ENCODE measurements at regions not wholly inside any gene's neighbourhood (a gene's known extent, or its start where the extent isn't known, plus 50 kb on each side); places are given as distances from the start of the nearest gene placed in this dataset.
"Not testable (repeated sequence)": the region's sequence is repeated elsewhere in the genome, so short reads cannot be mapped to it uniquely, and the experiment has no call there.

DNA sequence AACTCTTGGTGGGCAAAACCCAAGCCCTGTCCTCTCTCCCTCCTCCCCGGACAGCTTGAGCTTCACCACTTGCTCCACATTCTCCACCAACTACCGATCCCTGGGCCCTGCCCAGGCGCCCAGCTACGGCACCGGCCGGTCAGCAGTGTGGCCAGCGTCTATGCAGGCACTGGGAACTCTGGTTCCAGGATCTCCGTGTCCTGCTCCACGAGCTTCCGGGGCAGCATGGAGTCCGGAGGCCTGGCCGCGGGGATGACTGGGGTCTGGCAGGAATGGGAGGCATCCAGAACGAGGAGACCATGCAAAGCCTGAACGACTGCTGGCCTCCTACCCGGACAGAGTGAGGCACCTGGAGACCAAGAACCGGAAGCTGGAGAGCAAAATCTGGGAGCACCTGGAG is 68.9 kb upstream of the RTL6 start:
- no peak overlapping the region for H3K4me3 ChIP-seq
- H3K9me3 ChIP-seq, result no peaks in the 10 kb centered on the region
- H3K27ac ChIP-seq, result no peak overlapping the region
- H3K4me1 ChIP-seq, result no peaks in the 10 kb centered on the region
- H3K27me3 ChIP-seq, result no peaks in the 10 kb centered on the region
- H3K36me3 ChIP-seq, result no peaks in the 10 kb centered on the region
- intact Hi-C loops (cut with DNase I), result no loop called here
- TF ChIP-seq, protein P1, sequence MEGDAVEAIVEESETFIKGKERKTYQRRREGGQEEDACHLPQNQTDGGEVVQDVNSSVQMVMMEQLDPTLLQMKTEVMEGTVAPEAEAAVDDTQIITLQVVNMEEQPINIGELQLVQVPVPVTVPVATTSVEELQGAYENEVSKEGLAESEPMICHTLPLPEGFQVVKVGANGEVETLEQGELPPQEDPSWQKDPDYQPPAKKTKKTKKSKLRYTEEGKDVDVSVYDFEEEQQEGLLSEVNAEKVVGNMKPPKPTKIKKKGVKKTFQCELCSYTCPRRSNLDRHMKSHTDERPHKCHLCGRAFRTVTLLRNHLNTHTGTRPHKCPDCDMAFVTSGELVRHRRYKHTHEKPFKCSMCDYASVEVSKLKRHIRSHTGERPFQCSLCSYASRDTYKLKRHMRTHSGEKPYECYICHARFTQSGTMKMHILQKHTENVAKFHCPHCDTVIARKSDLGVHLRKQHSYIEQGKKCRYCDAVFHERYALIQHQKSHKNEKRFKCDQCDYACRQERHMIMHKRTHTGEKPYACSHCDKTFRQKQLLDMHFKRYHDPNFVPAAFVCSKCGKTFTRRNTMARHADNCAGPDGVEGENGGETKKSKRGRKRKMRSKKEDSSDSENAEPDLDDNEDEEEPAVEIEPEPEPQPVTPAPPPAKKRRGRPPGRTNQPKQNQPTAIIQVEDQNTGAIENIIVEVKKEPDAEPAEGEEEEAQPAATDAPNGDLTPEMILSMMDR (IDR thresholded peaks at IDR 0.05), result no peak
- no peak for TF ChIP-seq POLR2A (IDR thresholded peaks at IDR 0.05)
- 73% methylated on average over 13 of the region's 17 CpGs for WGBS (ENCODE audit: insufficient coverage, low coverage, low lambda C conversion rate, missing lambda C conversion rate)
- ATAC-seq (no peak), DNase-seq (peak in 1 of 3 donors; percentile 27)

DNA sequence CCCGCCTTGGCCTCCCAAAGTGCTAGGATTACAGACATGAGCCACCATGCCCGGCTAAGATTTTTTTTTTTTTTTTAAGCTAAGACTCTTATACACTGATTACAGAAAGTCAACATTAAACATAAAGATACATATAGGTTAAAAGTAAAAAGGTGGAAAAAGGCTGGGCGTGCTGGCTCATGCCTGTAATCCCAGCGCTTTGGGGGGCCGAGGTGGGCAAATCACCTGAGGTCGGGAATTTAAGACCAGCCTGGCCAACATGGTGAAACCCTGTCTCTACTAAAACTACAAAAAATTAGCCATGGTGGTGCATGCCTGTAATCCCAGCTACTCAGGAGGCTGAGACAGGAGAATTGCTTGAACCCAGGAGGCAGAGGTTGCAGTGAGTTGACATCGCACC is 64.6 kb upstream of the RTL6 start:
- H3K27me3 ChIP-seq; ATAC-seq; H3K9me3 ChIP-seq; H3K27ac ChIP-seq; intact Hi-C loops (cut with DNase I); DNase-seq; H3K4me3 ChIP-seq; H3K36me3 ChIP-seq; H3K4me1 ChIP-seq: not testable (repeated sequence)
- 52% methylated on average over 7 of the region's 7 CpGs for WGBS (ENCODE audit: insufficient coverage, low coverage, low lambda C conversion rate, missing lambda C conversion rate)

DNA sequence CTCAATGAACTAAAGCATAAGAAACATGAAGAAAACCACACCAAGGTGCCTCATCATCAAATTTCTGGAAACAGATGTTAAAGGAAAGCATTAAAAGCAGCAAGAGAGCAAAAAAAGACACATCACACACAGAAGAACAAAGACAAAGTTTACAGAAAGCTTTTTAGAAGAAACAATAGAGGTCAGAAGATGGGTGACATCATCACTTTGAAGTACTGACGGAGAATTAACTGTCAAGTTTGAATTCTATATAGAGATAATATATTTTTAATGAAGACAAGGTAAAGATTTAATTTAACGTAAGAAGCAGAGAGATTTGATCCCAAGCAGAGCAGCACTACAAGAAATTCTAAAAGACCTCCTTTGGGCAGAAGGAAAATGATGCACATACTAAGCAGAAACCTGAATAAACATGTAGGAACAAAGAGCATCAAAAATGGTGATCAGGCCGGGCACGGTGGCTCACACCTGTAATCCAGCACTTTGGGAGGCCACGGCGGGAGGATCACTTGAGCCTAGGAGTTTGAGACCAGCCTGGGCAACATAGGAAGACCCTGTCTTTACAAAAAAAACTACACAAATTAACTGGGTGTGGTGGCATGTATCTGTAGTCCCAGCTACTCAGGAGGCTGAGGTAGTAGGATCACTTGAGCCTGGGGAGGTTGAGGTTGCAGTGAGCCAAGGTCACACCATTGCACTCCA is 63.3 kb upstream of the RTL6 start:
- H3K9me3 ChIP-seq, result no peaks in the 10 kb centered on the region
- intact Hi-C loops (cut with DNase I), result no loop called here
- H3K27ac ChIP-seq, result no peak overlapping the region
- no peak overlapping the region for H3K4me3 ChIP-seq
- H3K27me3 ChIP-seq, result peaks cover 0 to 4% of the 10 kb centered on the region in 2 donors
- TF ChIP-seq POLR2A (IDR thresholded peaks at IDR 0.05), result no peak
- TF ChIP-seq, protein P1 (IDR thresholded peaks at IDR 0.05), result no peak
- WGBS (ENCODE audit: insufficient coverage, low coverage, low lambda C conversion rate, missing lambda C conversion rate), result 67% methylated on average over 6 of the region's 6 CpGs
- DNase-seq, result peak in 1 of 3 donors; percentile 2
- ATAC-seq, result no peak
- no peaks in the 10 kb centered on the region for H3K36me3 ChIP-seq
- no peaks in the 10 kb centered on the region for H3K4me1 ChIP-seq

DNA sequence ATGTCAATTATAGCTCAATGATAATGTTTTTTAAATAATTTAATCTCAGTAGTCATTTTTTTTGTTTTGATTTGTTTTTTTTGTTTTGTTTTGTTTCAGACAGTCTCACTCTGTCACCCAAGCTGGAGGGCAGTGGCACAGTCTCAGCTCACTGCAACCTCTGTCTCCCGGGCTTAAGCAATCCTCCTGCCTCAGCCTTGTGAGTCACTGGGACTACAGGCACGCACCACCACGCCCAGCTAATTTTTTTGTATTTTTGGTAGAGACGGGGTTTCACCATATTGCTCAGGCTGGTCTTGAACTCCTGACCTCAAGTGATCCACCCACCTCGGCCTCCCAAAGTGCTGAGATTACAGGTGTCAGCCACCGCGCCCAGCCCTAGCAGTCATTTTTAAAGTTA is 60.6 kb upstream of the RTL6 start:
- H3K27ac ChIP-seq; H3K4me3 ChIP-seq; intact Hi-C loops (cut with DNase I); ATAC-seq; H3K27me3 ChIP-seq; H3K9me3 ChIP-seq; H3K36me3 ChIP-seq; H3K4me1 ChIP-seq: not testable (repeated sequence)
- DNase-seq, result peak in 1 of 3 donors; percentile 13
- WGBS (ENCODE audit: insufficient coverage, low coverage, low lambda C conversion rate, missing lambda C conversion rate), result 59% methylated on average over 7 of the region's 7 CpGs

DNA sequence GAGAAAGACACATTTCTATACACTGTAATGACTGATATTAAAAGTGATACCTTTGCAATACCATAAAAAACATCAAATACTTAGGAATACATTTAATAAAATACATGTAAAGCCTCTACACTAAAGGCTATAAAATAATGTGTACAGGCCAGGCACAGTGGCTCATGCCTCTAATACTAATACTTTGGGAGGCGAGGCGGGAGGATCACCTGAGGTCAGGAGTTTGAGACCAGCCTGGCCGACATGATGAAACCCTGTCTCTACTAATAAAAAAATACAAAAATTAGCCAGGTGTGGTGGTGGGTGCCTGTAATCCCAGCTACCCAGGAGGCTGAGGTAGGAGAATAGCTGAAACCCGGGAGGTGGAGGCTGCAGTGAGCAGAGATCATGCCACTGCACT is 59.8 kb upstream of the RTL6 start:
- H3K36me3 ChIP-seq; H3K4me1 ChIP-seq; H3K4me3 ChIP-seq; H3K9me3 ChIP-seq; DNase-seq; H3K27ac ChIP-seq; H3K27me3 ChIP-seq; intact Hi-C loops (cut with DNase I); ATAC-seq: not testable (repeated sequence)
- 50% methylated on average over 4 of the region's 4 CpGs for WGBS (ENCODE audit: insufficient coverage, low coverage, low lambda C conversion rate, missing lambda C conversion rate)

DNA sequence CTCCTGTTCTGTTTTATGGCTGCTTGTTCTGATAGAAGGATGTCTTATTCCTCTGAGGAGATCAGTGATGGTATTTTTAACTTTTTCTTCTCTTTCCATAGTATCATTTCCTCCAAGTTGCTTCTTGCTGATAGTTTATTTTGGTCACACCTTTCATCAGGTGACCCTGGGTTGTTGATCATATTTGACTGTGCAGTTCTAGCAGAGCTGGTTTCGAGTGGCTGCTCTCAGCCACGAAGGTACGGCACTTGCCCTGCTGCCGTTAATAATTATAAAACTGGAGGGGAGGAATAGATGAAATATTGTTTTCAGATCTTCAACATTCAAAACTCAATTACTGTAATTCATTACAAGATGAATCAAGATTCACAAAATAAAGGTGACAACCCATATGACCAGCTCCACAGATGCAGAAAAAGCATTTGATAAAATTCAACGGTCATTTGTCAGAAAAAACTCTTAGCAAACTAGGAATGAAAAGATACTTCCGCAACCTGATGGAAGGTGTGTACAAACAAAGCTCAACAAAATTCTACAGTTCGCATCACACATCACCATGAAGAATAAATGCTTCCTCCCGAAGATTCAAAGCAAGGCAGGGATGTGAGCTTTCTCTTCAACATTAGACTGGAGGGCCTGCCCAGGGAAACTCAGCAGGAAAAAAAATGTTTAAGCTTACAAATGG is 59.2 kb upstream of the RTL6 start:
- no peak overlapping the region for H3K4me3 ChIP-seq
- intact Hi-C loops (cut with DNase I), result no loop called here
- DNase-seq (no peak), ATAC-seq (no peak)
- no peak overlapping the region for H3K27ac ChIP-seq
- H3K4me1 ChIP-seq, result no peaks in the 10 kb centered on the region
- 75% methylated on average over 8 of the region's 8 CpGs for WGBS (ENCODE audit: insufficient coverage, low coverage, low lambda C conversion rate, missing lambda C conversion rate)
- no peaks in the 10 kb centered on the region for H3K36me3 ChIP-seq
- H3K9me3 ChIP-seq, result no peaks in the 10 kb centered on the region
- peaks cover 0 to 4% of the 10 kb centered on the region in 2 donors for H3K27me3 ChIP-seq
- TF ChIP-seq, protein P1 (IDR thresholded peaks at IDR 0.05), result no peak
- no peak for TF ChIP-seq POLR2A (IDR thresholded peaks at IDR 0.05)
